OCI-LY1 (cell line): ENCODE measurements at regions not wholly inside any gene's neighbourhood (a gene's known extent, or its start where the extent isn't known, plus 50 kb on each side); places are given as distances from the start of the nearest gene placed in this dataset.

Source experiments
- CTCF ChIP-seq: fragments of 200-600 bp; sonication (generic), shearing (Covaris generic); IDR thresholded peaks from 2 replicates; pipeline ENCODE4 v1.5.1; 2017; ENCODE audit warnings: mild to moderate bottlenecking, antibody characterized with exemption, low read length, moderate library complexity, mixed read lengths
- EZH2 ChIP-seq: fragments of 200-600 bp; sonication (generic), shearing (Covaris generic); IDR thresholded peaks from 2 replicates; pipeline ENCODE4 v1.8.0; 2017; ENCODE audit warnings: borderline replicate concordance, mixed run types, mild to moderate bottlenecking, antibody characterized with exemption, low read length, moderate library complexity, mixed read lengths

GRCh38 chr10:45243261-45243660, 72.1 kb downstream of the OR13A1 start:
- TF ChIP-seq CTCF (no peak), EZH2 (no peak)
